HL-60 (cell line): ENCODE measurements at regions not wholly inside any gene's neighbourhood (a gene's known extent, or its start where the extent isn't known, plus 50 kb on each side); places are given as distances from the start of the nearest gene placed in this dataset.

Experiments
- CTCF ChIP-seq: IDR thresholded peaks from one replicate; pipeline ENCODE4 v1.5.1; 2011; ENCODE audit warnings: low read length, control low read depth, inconsistent platforms; ENCODE audit not compliant: insufficient read depth
- SPI1 ChIP-seq: IDR thresholded peaks from 2 replicates; pipeline ENCODE4 v1.6.1; 2012; ENCODE audit warnings: low read depth, mild to moderate bottlenecking, borderline replicate concordance

- TF ChIP-seq CTCF = no peak
- TF ChIP-seq SPI1 = no peak
Measured at GRCh38 chr11:69893631-69894030, 74.4 kb upstream of the FGF3 start.
